ENCODE measurements at regions not wholly inside any gene's neighbourhood (a gene's known extent, or its start where the extent isn't known, plus 50 kb on each side); places are given as distances from the start of the nearest gene placed in this dataset.
"Not testable (repeated sequence)": the region's sequence is repeated elsewhere in the genome, so short reads cannot be mapped to it uniquely, and the experiment has no call there.

DNA sequence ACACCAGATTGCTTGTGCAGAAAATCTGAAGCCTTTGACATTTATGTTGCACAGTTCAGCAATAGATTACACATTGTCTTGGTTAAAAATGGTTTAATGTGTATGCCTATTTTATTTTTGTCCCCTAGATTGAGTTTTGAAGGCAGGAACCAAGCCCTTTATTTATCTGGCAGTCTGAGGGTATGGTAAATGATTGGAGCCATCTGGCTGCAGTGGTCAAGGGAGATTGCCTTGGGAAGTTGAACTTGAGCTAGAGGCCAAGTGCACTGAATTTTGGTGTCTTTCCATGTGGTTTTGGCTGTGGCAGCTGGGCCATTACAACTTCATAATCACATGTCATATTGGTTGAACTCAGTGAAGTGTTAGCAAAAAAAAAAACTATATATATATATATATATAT, 248.7 kb upstream of the C2CD4B start:
- no peak for DNase-seq

DNA sequence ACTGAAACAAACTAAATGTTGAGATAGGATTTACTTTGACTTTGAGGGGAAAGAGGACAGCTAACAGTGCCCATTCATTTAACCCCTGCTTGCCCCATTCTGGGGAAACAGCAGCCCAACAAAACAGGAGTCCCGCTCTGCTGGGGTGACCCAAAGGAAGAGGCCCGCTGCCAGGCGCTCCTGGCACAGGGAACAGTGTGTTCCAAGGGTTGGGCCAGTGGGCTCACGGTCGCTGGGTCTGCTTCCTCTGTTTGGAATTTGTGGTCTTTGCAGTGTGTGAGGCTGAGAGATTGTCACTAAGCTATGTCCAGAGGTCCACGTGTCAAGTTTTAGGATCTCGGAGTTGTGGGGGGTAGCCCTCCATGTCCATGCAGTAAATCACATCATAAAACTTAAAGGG, 250.4 kb upstream of the C2CD4B start:
- DNase-seq: no peak

DNA sequence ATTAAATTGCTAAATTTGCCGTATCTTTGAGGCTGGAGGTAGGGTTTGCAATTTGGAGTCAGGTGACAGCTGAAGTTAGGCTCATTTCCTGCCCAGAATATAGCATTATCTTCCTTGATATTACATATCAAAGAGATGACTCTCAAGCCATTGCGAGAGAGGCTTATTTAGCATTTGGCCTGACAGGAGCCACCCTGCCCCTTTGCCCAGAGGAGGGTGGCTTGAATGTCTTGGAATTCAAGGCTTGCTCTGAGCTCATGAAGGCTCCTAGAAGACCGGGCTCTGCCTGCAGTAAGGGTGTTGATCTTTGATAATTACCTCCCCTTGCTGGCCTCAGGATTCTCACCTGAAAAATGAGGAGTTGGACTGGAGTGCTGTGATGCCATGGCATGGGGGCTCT, 251.4 kb upstream of the C2CD4B start:
- DNase-seq: no peak

DNA sequence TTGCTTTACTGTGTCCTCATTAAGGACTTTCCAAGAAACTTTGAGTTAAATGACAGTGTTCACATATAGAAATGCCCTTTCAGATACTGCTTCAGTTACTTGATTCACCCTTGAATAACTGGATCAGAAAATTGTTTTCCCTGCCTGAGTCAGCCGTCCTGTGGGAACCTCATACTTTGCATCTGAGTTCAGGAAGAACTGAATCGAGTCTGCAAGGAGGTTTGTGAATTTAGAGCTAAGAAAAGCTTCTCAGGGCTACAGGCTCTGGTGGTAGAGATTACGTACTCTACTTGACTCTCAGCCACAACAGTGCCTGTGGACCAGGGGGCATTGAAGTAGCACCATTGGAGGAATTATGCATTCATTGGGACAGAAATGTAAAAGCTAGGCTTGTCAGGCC, 252.4 kb upstream of the C2CD4B start:
- no peak for DNase-seq

DNA sequence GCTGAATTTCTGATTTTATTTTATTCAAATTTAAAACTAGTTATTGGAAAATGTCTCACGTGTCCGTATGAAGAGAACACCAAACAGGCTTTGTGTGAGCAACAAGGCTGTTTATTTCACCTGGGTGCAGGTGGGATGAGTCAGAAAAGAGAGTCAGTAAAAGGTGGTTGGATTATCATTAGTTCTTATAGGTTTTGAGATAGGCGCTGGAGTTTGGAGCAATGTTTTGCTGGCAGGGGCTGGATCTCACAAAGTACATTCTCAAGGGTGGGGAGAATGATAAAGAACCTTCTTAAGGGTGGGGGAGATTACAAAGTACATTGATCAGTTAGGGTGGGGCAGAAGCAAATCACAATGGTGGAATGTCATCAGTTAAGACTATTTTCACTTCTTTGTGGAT, 253.4 kb upstream of the C2CD4B start:
- not testable (repeated sequence) for DNase-seq

DNA sequence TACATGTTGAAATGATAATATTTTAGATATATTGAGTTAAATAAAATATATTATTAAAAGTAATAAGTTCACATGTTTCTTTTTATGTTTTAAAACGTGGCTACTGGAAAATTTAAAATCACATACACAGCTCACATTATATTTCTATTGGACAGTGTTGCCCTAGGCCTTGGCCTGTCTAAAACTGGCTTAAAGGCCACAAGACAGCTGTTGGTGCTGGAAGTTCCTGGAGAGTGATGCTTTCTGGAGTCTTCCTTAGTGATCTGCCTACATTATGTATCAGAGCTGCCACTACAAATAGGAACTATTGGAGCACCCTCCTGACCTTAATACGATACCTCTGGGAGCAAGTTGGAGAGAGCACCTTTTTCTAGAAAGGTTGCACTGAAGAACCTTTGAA, 254.1 kb upstream of the C2CD4B start:
- no peak for DNase-seq

DNA sequence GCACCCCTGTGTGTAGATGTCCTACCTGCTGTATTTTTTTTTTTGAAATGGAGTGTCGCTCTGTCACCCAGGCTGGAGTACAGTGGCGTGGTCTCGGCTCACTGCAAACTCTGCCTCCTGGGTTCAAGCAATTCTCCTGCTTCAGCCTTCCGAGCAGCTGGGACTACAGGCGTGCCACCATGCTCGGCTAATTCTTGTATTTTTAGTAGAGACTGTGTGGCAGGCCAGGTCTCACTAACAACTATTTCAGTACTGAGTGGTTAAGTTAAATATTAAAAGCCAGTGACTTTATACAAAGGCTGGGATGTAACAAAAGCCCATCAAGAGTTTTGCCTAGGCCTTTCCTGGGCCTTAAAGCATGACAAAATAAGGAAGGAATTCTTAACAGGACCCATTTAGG, 255.3 kb upstream of the C2CD4B start:
- DNase-seq: not testable (repeated sequence)

DNA sequence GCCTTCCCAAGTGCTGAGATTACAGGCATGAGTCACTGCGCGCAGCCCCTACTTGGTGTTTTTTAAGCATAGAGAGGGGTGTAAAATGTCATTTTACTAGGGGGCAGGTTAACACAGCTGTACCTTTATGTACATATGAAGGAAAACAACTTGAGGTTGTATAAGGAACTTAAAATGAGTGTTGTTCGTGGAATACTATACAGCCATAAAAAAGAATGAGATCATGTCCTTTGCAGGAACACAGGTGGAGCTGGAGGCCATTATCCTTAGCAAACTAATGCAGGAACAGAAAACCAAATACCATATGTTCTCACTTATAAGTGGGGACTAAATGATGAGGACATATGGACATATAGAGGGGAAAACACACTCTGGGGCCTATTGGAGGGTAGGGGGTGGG, 256.2 kb upstream of the C2CD4B start:
- no peak for DNase-seq

DNA sequence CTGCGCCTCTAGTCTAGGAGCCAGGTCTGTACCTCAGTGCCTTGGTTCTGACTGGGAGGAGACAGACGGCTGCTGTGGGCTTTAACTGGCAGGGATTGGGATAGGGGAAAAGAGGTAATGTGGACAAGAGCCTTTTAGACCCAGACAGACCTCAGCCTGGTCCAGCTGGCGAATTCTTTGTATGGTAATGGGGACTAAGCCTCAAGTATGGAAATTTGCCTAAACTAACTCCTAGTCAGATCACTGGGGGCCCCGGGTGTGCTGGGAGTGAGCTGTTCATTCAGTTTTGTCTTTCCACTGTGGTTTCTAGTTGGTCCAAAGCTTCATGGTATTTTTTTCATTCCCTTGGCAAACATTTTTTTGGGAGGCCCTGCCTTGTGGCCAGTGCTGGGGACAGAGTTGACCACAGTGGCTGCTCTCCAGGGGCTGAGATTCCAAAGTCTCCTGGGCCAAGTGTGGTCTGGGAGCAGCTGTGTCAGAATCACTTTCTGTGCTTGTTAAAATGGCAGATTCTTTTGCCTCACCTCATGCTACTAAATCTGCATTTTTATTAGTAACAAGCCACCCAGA, 261.4 kb upstream of the C2CD4B start:
- no peak for DNase-seq

DNA sequence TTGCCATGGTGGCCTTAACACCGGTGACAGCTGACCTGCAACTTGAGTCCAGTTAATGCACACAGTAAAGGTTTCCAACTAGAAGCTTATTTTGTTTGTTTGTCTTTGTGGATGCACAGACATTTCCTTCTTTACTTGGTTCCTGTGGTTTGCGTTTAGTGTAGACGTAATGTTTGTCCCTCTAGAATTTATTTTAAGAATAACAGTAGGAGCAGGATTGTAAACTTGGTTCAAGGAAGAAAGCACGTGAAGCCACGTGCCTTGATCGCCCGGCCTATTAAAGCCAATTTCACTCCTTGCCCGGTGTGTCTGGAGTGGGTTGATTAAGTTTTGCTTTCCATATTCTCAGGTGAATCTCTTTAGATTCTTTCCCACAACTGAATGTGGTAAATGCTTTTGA, 263.2 kb upstream of the C2CD4B start:
- no peak for DNase-seq

DNA sequence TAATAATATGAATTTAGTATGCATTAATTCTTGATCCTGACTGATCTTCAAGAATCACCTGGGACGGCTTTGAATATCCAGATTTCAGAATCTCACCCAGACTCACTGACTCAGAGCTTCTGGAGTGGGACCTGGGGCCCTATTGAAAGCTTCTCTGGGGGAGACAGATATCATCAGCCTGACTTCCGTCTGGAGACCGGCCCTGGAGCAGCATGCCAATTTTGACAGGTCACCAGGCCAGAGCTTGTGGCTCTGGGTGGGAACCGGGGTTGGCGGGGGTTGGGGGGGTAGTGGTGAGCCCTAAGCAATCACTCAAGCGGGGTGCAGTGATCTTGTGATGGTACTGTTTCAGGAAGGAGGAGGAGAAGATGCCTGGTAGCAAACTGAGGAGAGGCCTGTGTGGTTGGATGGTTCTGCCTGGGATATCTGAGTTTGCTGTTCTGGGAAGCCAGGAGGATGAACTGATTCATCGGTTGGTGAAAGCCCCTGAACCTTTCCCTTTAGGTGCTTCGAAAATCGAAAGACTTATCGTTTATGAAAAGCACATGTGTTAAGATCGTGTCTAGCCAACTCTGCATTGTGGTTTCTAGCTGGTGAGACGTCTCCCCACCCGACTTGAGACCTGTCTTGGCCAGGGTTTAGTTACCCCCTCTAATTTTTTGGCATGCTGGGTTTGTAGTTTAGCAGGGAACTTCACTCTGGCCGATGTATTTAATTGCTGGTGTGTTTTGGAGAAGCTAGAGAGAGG, 263.9 kb upstream of the C2CD4B start:
- DNase-seq: no peak

DNA sequence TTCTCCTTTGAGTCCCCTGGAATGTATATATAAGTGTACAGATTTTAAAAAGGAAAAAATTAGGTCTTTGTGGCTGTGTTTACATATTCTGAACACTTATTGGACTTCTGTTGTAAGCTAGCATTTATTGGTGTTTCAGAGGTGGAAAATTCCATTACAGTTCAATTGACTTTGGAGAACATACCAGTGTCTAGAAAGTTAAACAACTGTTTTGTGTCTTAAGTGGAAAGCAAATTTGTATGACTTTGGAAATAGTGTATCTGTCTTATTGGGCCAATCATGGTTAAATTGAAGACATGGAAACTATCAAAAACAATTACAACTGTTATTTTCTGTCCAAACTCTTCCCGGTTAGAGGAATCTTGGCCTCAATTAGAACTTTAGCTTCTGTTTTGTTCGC, 265.0 kb upstream of the C2CD4B start:
- DNase-seq: no peak

DNA sequence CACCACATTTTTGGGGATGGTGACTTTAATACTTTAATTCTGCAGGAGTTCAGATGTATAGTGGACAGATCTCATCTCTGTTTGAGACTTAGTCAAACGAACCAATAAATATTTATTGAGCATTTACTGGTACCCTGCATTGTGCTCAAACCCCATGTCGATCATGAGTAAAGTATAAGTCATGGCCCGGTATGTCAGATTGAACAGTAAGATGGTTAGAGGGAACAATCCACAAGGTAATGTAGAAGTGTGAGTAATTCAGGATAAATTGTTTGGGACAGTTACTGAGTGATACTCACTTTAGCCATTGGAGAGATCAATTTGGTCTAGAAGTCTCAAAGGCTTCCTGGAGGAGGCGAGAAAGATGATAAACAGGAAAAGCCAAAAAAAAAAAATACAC, 265.5 kb upstream of the C2CD4B start:
- no peak for DNase-seq

DNA sequence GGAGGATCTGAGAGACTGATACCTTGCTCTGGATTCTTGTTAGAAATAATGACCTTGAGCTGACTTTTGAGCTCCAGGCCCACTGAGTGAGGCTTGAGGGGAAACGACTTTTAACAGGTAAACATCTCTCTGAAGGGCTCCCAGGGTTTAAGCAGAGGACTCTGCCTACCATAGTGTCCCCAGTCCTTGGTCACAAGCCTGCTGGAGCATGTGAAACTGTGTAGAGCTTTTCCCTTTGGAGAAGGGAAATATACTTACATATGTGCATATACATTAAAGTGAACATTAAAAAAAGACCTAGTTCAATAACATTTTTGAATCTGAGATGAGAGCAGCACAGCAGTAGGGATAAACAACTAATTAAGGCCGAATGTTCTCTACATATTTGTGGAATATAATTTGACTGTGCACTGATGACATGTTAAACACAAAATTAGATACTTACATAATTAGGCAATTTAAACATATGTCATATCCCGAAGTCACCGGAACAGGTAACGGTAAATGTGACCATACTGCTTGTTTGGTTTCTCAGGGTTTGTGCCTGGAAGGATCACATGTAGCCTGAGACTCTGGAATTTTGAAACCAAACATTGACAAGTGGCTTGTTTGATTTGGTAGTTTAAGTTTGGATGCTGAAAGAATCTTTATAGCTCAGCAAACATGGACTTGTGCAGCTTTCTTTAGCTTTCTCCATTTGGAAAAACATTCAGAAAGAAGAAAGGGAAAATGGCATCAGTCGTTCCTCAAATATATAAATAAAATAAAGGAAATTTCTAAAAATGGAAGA, 266.1 kb upstream of the C2CD4B start:
- DNase-seq: no peak

DNA sequence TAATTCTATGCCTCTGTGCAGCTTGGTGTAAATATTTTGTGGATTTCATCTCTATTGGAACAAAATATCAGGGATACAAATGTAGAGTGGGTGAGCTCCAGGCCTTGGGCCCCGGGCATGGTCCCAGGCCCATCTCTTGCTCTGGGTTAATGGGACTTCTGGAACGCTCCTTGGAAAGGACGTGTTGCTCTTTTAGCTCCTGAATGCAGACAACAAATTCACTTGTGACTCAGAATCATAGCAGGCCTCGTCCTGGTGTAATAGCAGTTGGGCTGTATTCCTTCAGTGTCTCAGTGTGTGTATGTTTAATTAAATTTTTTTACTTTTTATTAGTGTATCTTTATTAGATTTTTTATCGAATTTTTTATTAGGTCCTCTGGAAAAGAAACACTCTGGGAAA, 266.7 kb upstream of the C2CD4B start:
- no peak for DNase-seq

DNA sequence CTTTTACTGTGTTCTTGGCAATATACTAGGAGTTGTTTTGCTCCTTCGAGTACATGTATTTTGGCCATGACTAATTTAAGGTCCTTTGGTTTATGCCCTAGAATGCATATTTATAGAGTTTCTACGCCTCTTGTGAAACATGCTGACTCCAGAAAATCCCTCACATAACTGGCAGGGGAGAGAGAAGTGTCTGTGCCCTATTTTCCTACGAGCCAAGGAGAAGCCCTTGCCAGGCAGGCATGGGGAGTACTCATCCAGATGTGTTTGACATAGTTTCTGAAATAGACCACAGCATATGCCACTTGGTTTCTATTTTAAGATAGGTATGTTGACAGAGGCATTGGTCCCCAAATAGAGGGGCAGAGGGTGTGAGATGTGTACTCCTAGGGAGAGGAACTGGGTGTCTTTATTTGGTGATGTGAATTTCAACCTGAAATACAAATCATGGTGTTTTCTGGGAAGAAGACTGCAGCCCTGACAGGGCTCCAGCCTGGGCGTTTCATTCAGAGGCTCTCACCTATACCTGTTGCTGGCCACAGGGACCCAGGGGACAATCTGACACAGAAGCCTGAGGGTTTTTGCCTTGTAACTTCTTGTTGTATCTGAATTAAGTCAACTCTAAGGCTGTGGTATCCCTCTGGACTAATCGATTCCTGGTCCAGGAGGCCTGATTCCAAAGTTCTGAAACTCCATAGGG, 267.8 kb upstream of the C2CD4B start:
- no peak for DNase-seq

DNA sequence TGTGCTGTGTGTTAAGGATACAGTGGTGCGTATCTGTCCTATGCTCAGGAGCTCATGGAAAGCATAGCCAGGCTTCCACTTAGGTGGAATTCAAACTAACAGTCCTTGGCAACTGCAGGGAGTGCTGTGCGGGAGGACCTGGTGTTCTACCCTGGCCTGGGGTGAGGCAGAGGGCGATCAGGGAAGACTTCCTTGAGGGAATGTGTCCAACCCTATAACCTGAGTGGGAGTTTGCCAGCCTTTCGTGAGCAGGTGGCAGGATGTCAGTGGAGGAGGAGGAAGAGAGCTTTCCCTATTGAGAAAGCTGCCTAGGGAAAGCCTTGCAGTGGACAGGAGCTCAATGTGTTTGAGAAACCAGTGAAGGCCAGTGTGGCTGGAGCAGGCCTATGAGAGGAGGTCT, 271.1 kb upstream of the C2CD4B start:
- DNase-seq: no peak

DNA sequence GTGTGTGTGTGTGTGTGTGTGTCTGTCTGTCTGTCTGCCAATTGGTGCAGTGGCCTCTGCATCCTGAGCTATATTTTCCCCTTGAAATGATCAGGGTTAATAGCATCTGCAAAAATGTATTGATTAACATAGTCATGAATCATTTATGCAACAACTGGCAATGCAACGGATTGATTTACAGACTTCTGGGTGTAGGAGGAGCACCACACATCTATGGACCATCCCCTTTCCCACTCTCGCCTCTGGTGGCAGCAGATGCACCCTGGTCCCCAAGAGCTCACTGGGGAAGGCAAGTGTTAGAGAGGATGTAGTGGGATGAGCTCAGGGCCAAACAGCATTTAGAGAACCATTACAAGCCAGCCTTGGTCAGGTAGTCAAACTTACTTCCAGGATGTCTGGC, 272.7 kb upstream of the C2CD4B start:
- DNase-seq: no peak

DNA sequence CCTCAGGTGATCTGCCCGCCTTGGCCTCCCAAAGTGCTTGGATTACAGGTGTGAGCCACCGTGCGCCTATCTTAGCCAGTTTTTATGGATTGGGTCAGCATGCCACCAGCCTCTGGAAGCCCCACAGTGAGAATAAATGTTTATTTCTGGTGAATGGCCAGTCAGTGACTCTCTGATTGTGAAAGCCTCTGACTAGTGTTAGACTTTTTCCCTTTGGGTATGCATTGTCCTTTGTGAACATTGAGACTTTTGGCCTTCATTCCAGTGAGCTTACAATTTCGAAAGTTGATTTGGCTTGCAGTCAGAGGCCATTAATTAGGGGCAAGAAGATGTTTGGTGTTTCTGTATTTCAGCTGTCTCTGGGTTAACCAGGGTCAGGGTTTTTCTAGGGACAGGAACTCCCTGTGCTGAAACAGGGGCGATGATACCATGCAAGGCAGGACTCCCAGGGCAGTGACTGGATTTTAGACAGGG, 274.5 kb upstream of the C2CD4B start:
- DNase-seq: no peak

DNA sequence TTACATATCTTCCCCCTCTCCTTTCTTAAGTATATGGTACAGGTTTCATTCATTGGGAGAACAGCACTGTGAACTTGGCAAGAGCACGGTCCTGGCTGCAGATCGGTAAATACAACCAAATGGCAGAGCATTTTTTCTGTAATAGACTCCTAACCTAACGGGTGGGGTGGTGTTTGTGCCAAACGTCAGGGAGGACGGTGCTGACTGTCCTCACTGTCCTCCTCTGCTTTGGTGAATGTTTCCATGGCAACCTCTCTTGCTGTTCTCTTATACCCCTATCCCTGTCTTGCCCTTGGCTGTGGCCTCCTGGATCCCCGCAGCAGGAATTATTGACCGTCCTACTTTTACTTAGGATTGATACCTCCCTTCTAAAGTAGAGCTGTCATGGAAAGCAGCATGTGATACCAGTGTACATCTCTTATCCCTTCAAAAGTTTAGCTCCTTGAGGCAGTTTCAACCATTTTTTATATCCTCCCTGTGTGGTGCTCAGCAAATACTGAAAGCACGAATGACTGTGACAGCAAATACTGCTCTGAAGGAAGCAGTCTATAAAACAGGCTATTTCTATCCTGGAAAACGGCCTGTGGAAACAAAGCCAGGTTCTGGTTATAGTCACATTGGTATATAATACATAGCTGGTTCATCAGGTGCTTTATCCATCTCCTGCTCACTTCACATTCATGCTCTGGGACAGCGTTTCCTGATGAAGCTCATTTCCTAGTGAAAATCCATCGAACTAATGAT, 275.4 kb upstream of the C2CD4B start:
- no peak for DNase-seq

DNA sequence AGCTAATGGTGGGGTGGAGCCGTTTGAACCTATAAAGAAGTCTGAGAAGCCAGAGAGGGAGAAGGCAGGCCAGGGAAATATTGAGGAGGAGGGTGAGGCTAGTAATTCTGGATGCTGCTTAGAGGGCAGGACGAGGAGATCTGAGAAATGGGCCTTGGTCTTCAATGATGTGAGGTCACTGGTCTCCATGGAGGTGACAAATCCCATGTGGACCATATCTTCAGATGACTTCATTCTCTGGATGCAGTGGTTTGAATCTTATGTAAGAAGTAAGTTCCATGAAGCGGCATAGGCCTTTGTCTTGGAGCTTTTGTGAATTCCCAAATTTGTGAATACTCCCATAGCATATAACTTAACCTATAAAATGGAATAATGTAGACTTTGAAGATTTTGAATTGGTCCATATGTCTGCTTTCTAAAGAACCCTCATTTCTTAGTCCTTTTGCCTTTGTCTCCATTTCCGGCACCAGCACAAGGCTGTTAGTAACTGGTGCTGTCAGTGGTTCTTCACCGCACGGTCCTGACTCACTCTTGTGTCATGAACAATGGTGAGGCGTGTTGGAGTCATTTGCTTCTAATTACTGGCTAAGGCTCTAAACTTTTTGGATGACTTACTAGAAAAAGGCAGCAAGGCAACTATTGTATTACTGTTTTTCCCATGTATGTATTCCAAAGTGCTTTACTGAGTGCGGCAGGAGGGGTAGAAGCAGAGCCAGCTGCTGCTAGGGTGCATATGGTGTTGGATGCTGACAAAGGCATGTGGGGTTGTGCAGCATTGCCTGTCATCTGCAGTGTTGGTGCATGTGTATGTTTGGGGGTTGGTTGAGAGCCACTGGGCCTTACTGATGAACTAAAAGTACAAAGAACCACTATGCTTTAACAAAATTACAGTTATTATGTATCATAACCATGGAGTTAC, 279.3 kb upstream of the C2CD4B start:
- no peak for DNase-seq

DNA sequence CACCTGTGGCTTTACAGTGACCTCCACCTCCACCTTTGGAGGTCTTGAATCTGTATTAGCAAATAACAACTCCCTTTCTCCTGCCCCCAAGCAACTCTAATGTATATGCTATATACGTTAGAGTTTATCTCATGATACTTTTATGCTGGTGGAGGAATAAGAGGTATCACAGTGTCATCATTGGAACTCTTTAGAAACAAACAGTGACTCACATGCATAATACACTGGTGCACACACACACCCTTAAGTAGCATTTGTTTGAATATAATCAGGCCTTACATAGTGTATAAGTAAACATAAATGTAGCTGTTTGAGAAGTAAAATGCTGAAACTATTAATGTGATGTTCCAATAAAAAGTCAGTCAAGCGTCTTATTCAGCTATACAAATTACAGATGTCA, 280.2 kb upstream of the C2CD4B start:
- DNase-seq: no peak
